ENCODE measurements at regions not wholly inside any gene's neighbourhood (a gene's known extent, or its start where the extent isn't known, plus 50 kb on each side); places are given as distances from the start of the nearest gene placed in this dataset.

- BruUV-seq (replicated peaks) = no TSS peak
- dilution Hi-C loops (cut with HindIII; ENCODE audit: low sequenced_read_pairs, unreplicated experiment) = no loop called here
Observed at GRCh38 chr1:2934642-2935081, 86.6 kb upstream of the ACTRT2 start.

More at GRCh38 chr1:2934642-2935081, 86.6 kb upstream of the ACTRT2 start:
- DNase-seq (no peak), ATAC-seq (ENCODE audit: low read depth) (no peak)
- no peak overlapping the region for H2BK20ac ChIP-seq (ENCODE audit: low read depth, low read length)
- H3K4ac ChIP-seq (ENCODE audit: low read depth, low read length) = no peak overlapping the region
- ChIA-PET CTCF (no interaction called here), POLR2A (ENCODE audit: unreplicated experiment) (no interaction called here)
- H3K9me1 ChIP-seq (ENCODE audit: insufficient read depth, low read length) = no peaks in the 10 kb centered on the region
- H3K27ac ChIP-seq (ENCODE audit: insufficient read depth, low read length) = no peak overlapping the region
- H4K8ac ChIP-seq (ENCODE audit: low read depth in 2 of 2, low read length in 2 of 2) = no peak overlapping the region
- H3K14ac ChIP-seq (replicated peaks; ENCODE audit: low read depth, low read length) = no peak overlapping the region
- H3K56ac ChIP-seq (ENCODE audit: extremely low read depth, insufficient read depth, low read length) = no peak overlapping the region
- no peak overlapping the region for H2BK15ac ChIP-seq (ENCODE audit: low read depth, low read length)
- no peak overlapping the region for H2AFZ ChIP-seq (replicated peaks; ENCODE audit: low read length, poor library complexity)
- H2BK120ac ChIP-seq (ENCODE audit: low read depth, low read length) = no peak overlapping the region
- no peak overlapping the region for H4K5ac ChIP-seq (ENCODE audit: low read depth, low read length)
- H3K27me3 ChIP-seq (ENCODE audit: control insufficient read depth, insufficient read depth, low read length) = no peaks in the 10 kb centered on the region
- WGBS, 2 experiments (ENCODE audit: extremely low coverage in 2 of 2, insufficient read length in 1 of 2) = no CpG with 5 or more reads among the region's 16 CpGs
- peaks cover 76% of the 10 kb centered on the region for H3K9me3 ChIP-seq (ENCODE audit: control insufficient read depth, insufficient read depth, low read length)
- no peak overlapping the region for H3K9ac ChIP-seq (ENCODE audit: low read depth, low read length)
- H3K79me1 ChIP-seq (ENCODE audit: low read depth in 1 of 2, low read length in 2 of 2) = no peaks in the 10 kb centered on the region
- H4K20me1 ChIP-seq (ENCODE audit: insufficient read depth, low read length) = no peaks in the 10 kb centered on the region
- H2AK5ac ChIP-seq (ENCODE audit: low read depth, low read length) = no peak overlapping the region
- no peaks in the 10 kb centered on the region for H3K36me3 ChIP-seq (ENCODE audit: control insufficient read depth, insufficient read depth, low read length)
- no peak overlapping the region for H3K18ac ChIP-seq (ENCODE audit: low read depth, low read length)
- no peak overlapping the region for H2BK5ac ChIP-seq (ENCODE audit: low read depth, low read length, poor library complexity, severe bottlenecking)
- H3K4me2 ChIP-seq (ENCODE audit: low read depth, low read length) = no peak overlapping the region
- in situ Hi-C loops (cut with MboI; ENCODE audit: low sequenced_read_pairs) = no loop called here
- H3K23ac ChIP-seq (ENCODE audit: low read depth, low read length) = no peak overlapping the region
- H3K4me1 ChIP-seq (ENCODE audit: control insufficient read depth, insufficient read depth, low read length) = no peaks in the 10 kb centered on the region
- TF ChIP-seq FOS (IDR thresholded peaks at IDR 0.05; ENCODE audit: low read depth, low read length) (no peak), MXI1 (IDR thresholded peaks at IDR 0.05; ENCODE audit: borderline replicate concordance, low read depth, low read length) (no peak), RAD21 (IDR thresholded peaks at IDR 0.05; ENCODE audit: low read length) (no peak), MAZ (IDR thresholded peaks at IDR 0.05; ENCODE audit: borderline replicate concordance, low read depth, low read length) (no peak), CEBPB (IDR thresholded peaks at IDR 0.05; ENCODE audit: low read depth, low read length) (no peak)
- no peak overlapping the region for H2AK9ac ChIP-seq (replicated peaks; ENCODE audit: low read depth, low read length, poor library complexity)
- H3K4me3 ChIP-seq (ENCODE audit: insufficient read depth, low read depth, low read length) = no peak overlapping the region
- H4K91ac ChIP-seq (ENCODE audit: insufficient read depth, low read depth, low read length) = no peak overlapping the region
- intact Hi-C loops (cut with micrococcal nuclease) = no loop called here

Data from IMR-90 (cell line).